ENCODE measurements at regions not wholly inside any gene's neighbourhood (a gene's known extent, or its start where the extent isn't known, plus 50 kb on each side); places are given as distances from the start of the nearest gene placed in this dataset.
"Not testable (repeated sequence)": the region's sequence is repeated elsewhere in the genome, so short reads cannot be mapped to it uniquely, and the experiment has no call there.

GRCh38 chr14:104405360-104406226 is 174.0 kb upstream of the C14orf180 start:
- no peak for DNase-seq

- DNase-seq = no peak
Measured at GRCh38 chr14:104406831-104407230, 172.7 kb upstream of the C14orf180 start.

GRCh38 chr14:104416383-104416782 is 163.2 kb upstream of the C14orf180 start:
- no peak for DNase-seq

- DNase-seq = no peak
Measured at GRCh38 chr14:104419865-104420505, 159.6 kb upstream of the C14orf180 start.

GRCh38 chr14:104420523-104420922 is 159.0 kb upstream of the C14orf180 start:
- DNase-seq = not testable (repeated sequence)

- no peak for DNase-seq
Measured at GRCh38 chr14:104420990-104421389, 158.6 kb upstream of the C14orf180 start.

GRCh38 chr14:104421401-104421821 is 158.2 kb upstream of the C14orf180 start:
- no peak for DNase-seq

- DNase-seq = no peak
Measured at GRCh38 chr14:104421892-104422828, 157.4 kb upstream of the C14orf180 start.

- DNase-seq = no peak
Measured at GRCh38 chr14:104422837-104423681, 156.5 kb upstream of the C14orf180 start.

GRCh38 chr14:104423701-104424405 is 155.7 kb upstream of the C14orf180 start:
- DNase-seq = no peak

GRCh38 chr14:104424406-104425072 is 155.0 kb upstream of the C14orf180 start:
- DNase-seq = no peak

GRCh38 chr14:104425171-104425681 is 154.3 kb upstream of the C14orf180 start:
- DNase-seq = no peak

GRCh38 chr14:104425763-104426646 is 153.6 kb upstream of the C14orf180 start:
- DNase-seq = no peak

- no peak for DNase-seq
Measured at GRCh38 chr14:104427131-104427851, 152.3 kb upstream of the C14orf180 start.

- DNase-seq = no peak
Measured at GRCh38 chr14:104428333-104428851, 151.2 kb upstream of the C14orf180 start.

- no peak for DNase-seq
Measured at GRCh38 chr14:104428860-104429259, 150.7 kb upstream of the C14orf180 start.

- DNase-seq = no peak
Measured at GRCh38 chr14:104429291-104429861, 150.2 kb upstream of the C14orf180 start.

GRCh38 chr14:104431351-104431928 is 148.1 kb upstream of the C14orf180 start:
- DNase-seq = no peak
